ENCODE measurements at regions not wholly inside any gene's neighbourhood (a gene's known extent, or its start where the extent isn't known, plus 50 kb on each side); places are given as distances from the start of the nearest gene placed in this dataset.

DNA sequence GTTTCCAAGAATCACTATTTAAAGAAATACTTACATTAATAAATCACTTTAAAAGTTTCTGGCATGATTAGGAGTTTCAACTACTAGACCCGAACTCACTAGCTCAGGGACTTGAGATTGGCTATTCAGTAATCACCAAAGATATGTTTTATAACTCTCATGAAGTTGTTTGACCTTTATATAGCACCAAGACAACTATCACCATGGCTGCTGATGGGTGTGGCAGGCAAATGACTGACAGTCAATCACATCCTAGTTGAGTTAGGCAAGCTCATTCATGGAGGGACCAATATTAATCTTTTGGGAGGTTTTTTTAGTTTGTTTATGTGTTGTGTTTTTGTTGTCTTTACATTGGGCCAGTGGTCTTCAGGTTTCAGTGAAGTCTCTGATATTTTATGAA is 376.3 kb upstream of the C1orf87 start:
- no peak for TF ChIP-seq POLR2AphosphoS5 (IDR thresholded peaks at IDR 0.05; ENCODE audit: low read depth)
- TF ChIP-seq, protein P1, sequence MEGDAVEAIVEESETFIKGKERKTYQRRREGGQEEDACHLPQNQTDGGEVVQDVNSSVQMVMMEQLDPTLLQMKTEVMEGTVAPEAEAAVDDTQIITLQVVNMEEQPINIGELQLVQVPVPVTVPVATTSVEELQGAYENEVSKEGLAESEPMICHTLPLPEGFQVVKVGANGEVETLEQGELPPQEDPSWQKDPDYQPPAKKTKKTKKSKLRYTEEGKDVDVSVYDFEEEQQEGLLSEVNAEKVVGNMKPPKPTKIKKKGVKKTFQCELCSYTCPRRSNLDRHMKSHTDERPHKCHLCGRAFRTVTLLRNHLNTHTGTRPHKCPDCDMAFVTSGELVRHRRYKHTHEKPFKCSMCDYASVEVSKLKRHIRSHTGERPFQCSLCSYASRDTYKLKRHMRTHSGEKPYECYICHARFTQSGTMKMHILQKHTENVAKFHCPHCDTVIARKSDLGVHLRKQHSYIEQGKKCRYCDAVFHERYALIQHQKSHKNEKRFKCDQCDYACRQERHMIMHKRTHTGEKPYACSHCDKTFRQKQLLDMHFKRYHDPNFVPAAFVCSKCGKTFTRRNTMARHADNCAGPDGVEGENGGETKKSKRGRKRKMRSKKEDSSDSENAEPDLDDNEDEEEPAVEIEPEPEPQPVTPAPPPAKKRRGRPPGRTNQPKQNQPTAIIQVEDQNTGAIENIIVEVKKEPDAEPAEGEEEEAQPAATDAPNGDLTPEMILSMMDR (IDR thresholded peaks at IDR 0.05; ENCODE audit: insufficient read depth, low read length), result no peak

All from HL-60 (cell line).